ENCODE measurements at regions not wholly inside any gene's neighbourhood (a gene's known extent, or its start where the extent isn't known, plus 50 kb on each side); places are given as distances from the start of the nearest gene placed in this dataset.

- TF ChIP-seq REST (IDR thresholded peaks at IDR 0.05; ENCODE audit: low read depth, low read length) (no peak), CBX3 (IDR thresholded peaks at IDR 0.05; ENCODE audit: borderline replicate concordance, low read depth) (no peak)
Observed at GRCh38 chr6:1136415-1136774, 175.5 kb upstream of the FOXQ1 start (continued).

- BruUV-seq (replicated peaks): no TSS peak
- in situ Hi-C loops (cut with MboI): no loop called here
- ChIA-PET SMC1A (ENCODE audit: uncharacterized antibody, unreplicated experiment) (no interaction called here), CTCF (no interaction called here), RAD21 (ENCODE audit: unreplicated experiment) (no interaction called here), POLR2A (no interaction called here)
- DNase-seq (ENCODE audit: low read depth, low spot score) (no peak), ATAC-seq (no peak), FAIRE-seq (no peak)
- intact Hi-C loops (cut with micrococcal nuclease; ENCODE audit: unreplicated experiment): no loop called here
- no peaks in the 10 kb centered on the region; the same call in 2 of the 3 replicates for H3K9me3 ChIP-seq (replicated peaks; ENCODE audit: control insufficient read depth, insufficient read depth, low read length)
- no peak overlapping the region for H3K4me3 ChIP-seq
- H3K36me3 ChIP-seq (ENCODE audit: control insufficient read depth in 2 of 2, insufficient read depth in 2 of 2, low read length in 1 of 2): no peaks in the 10 kb centered on the region
- no peak overlapping the region for H3K4me2 ChIP-seq (ENCODE audit: control insufficient read depth, insufficient read depth)
- H3K27me3 ChIP-seq (replicated peaks in 1 of 2; ENCODE audit: control insufficient read depth in 2 of 2, insufficient read depth in 2 of 2, low read length in 1 of 2): no peaks in the 10 kb centered on the region; a peak in 1 of 4 replicates
- 27% methylated on average over 7 of the region's 7 CpGs for WGBS (ENCODE audit: insufficient coverage, insufficient replicate concordance, low lambda C conversion rate, missing lambda C conversion rate)
- H4K20me1 ChIP-seq (ENCODE audit: control insufficient read depth, insufficient read depth): no peaks in the 10 kb centered on the region
- TF ChIP-seq EED (IDR thresholded peaks at IDR 0.05; ENCODE audit: low read depth) (no peak), ZNF274 (IDR thresholded peaks at IDR 0.05; ENCODE audit: insufficient read depth, insufficient read length) (no peak), ELK1 (IDR thresholded peaks at IDR 0.05; ENCODE audit: low read depth, low read length) (no peak), TBL1XR1 (IDR thresholded peaks at IDR 0.05; ENCODE audit: low read depth, low read length) (no peak), ZZZ3 (IDR thresholded peaks at IDR 0.05; ENCODE audit: control insufficient read depth, insufficient read length, low read depth) (no peak), NBN (IDR thresholded peaks at IDR 0.05) (no peak), CREM (IDR thresholded peaks at IDR 0.05; ENCODE audit: low read depth) (no peak), BCL11A (IDR thresholded peaks at IDR 0.05; ENCODE audit: low read depth, low read length) (no peak), ZNF24 (IDR thresholded peaks at IDR 0.05) (no peak), NFXL1 (IDR thresholded peaks at IDR 0.05; ENCODE audit: borderline replicate concordance) (no peak), POU2F2 (IDR thresholded peaks at IDR 0.05; ENCODE audit: borderline replicate concordance, low read depth, low read length) (no peak)
- H3K27ac ChIP-seq (ENCODE audit: control insufficient read depth, insufficient read depth): no peak overlapping the region
- no peak overlapping the region for H3K9ac ChIP-seq (ENCODE audit: control insufficient read depth, insufficient read depth, low read length)
- no peak overlapping the region for H2AFZ ChIP-seq (ENCODE audit: control insufficient read depth, low read depth, low read length)
- no peaks in the 10 kb centered on the region for H3K4me1 ChIP-seq (ENCODE audit: control insufficient read depth, insufficient read depth, low read length)
- H3K79me2 ChIP-seq (ENCODE audit: control insufficient read depth, insufficient read depth, low read length): no peaks in the 10 kb centered on the region
Observed at GRCh38 chr6:1135726-1136414, 176.0 kb upstream of the FOXQ1 start.

All from GM12878 (cell line).